IPS DF 4.7 (cell line): ENCODE measurements at regions not wholly inside any gene's neighbourhood (a gene's known extent, or its start where the extent isn't known, plus 50 kb on each side); places are given as distances from the start of the nearest gene placed in this dataset.

Experiments used
- DNase-seq: peaks from one replicate; pipeline ENCODE4 v3.0.0-alpha.2; 2013; ENCODE audit warnings: low spot score; ENCODE audit errors: extremely low read depth

GRCh38 chr15:39326306-39326975 is 254.4 kb upstream of the THBS1 start:
- DNase-seq: no peak

DNA sequence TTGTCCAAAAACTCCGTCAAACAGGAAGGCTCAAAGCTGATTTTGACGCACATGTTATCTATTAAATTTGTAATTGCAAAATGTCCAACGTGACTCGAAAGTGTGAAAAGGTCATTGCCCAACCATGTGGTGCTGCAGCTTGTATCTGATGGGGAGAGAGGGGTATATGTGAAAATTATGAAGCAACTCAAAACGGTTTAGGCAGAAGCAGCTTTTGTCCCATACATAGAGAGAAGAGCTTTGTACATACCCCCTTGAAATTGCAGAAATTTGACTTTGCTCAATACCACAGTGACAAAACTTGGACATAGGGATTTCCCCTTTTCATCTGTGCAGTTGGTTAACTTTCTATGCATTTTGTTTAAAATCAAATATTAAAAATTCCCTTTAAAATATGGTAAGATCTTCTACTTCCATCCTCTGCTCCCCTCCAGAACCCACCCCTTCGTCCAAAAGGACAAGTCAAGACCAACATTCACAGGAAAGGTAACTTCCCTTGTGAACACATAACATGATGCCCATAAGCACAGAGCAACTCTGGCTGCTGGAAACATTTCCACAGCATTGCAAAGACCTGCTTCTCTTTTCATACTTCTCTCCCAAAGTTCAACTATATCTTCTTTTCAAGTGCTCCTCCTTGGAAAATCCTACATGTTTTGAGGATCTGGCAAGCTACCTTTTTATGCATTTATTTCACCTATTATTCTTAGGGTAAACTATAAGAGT is 253.7 kb upstream of the THBS1 start:
- no peak for DNase-seq

DNA sequence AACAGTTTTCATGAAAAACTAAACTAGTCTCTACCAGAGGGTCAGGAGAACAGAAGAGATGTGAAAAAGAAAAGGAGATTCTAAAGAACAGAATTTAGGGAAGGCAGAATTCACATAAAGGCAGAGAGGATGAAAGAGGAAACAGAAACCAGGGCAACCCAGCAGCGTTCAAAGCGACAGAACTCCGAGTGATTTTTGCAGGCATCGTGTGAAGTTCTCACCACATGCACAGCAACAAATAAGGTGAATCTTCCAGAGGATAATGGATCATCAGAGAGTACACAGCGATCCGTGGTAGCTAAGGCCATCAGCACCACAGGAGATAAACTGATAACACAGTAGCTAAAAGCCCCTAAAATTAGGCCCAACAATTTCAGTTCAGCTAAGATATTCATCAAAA is 250.8 kb upstream of the THBS1 start:
- no peak for DNase-seq

- DNase-seq: no peak
These were observed 249.3 kb upstream of the THBS1 start for GRCh38 chr15:39331584-39331983.

GRCh38 chr15:39332846-39333245 is 248.0 kb upstream of the THBS1 start:
- no peak for DNase-seq

- no peak for DNase-seq
These were observed 247.5 kb upstream of the THBS1 start for GRCh38 chr15:39333393-39333792.

GRCh38 chr15:39333896-39334295 is 247.0 kb upstream of the THBS1 start:
- DNase-seq: no peak

DNA sequence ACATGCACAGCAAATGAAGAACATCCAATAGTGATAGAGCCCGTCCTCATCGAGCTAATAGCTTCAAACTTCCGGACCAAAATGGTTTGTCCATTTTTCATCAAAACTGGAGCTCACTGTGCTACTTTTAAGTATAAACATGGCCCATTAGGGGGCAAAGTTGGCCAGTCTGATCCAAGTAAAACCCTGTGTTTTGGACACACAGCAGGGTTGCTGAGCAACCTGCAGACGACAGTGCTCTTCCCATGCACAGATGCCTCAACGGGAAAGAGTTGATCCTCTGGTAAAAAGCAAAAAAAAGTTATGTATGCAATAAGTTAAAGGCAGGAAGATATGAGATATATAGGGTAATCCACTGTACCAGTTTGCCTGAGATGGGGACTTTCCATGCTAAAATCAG is 244.0 kb upstream of the THBS1 start:
- DNase-seq: no peak

DNA sequence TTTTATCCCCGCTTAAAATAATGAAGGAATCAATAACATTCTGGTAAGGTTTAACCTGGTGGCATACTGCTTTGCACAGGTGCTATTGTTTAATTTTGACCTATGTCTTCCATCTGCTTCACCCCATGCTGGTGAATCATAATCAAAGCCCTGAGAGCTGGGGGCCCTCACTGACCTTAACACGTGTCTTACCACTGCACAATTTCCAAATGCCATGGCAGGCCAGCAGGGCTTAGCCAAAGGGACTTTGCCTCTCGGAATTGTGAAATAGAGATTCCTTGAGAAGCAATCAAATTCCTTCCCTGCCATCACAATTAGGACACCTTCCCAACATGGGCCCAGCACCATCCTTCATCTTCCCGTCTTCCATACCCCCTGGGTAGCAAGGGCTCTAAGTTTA is 242.6 kb upstream of the THBS1 start:
- no peak for DNase-seq

DNA sequence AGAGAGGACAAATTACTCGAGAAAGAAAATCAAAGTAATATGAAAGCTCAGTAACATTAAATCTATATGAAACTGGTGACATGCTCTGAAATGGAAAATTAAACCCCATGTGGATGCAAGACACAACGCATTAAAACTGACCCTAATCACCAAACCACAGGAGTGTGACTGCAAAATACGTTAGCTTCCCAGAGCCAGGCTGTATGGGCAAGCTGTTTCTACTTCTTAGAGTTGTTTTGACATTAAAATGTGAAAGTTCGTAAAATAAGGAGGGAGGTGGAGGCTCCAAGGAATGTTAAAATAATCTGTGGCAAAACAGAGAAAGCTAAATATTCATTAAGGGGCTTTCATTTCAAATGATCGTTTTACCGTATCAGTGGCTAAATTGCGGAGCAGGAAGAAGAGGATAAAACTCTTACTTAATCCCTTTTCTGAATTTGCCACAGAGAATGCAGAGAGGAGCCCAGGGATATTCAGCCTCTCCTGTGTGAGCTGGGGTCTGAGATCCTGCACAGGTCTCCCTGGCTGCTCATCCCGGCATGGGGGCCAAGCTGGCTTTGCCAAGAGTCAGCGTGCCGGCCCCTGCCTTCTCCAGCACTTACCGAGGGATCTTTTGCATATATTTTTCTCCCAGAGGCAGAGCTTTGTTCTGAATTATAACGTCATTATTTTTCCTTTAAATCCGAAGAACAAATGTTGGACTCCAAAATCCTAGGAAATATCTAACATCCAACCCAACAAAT is 239.8 kb upstream of the THBS1 start:
- DNase-seq: no peak

DNA sequence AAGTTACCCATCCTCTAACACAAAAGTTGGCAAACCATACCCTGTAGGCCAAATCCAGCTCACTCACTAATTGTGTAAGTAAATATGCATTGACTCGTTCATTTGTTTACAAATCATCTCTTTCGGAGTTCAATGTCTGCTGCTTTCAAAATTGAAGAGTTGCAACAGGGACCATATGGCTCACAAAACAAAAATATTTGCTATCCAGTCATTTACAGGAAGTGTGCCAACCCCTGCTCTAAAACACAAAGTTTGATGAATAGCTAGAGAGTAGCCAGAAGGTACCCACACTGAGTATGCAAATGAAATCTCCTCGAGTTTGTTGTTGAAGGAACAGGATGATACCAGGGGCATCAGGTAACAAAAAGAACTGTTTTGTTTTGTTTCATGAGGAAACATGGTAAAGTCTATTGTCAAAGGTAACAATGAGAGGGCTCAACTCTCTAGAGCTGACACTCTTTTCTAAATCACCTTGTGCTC is 236.2 kb upstream of the THBS1 start:
- no peak for DNase-seq

GRCh38 chr15:39345176-39345575 is 235.7 kb upstream of the THBS1 start:
- no peak for DNase-seq

DNA sequence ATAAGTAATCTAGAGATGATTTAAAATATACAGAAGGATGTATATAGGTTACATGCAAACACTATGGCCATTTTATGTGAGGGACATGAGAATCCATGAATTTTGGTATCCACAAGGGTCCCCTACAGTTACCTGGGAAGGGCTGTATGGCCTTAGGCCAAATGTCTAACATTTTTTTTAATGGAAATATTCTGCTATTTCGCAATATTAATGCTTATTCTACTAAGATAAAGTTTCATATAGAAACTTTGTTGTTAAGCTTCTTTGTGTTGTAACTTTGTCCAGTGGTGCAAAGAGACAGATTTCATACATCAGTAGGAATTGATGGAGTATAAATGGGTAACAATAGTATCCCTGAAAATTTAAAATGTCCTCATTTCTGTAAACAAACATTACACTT is 233.4 kb upstream of the THBS1 start:
- DNase-seq: no peak

DNA sequence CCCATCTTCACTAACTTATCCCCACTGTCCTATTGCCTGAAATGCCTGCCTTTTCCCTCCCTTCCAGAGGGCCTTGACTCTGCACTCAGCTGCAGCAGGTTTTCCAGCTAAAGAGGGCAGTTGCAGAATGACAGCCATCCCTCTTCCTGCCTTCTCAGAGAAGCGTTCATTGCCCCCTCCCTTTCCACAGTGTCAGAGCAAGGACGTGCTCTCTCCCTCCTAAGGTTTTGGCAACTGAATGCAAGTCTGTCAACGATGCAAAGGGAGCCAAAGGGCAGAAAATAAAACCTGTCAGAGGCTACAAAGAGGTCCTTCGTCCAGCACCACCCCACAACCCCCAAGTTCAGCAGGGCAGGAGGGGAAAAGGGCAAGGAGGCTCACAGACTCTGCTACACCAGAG is 230.1 kb upstream of the THBS1 start:
- DNase-seq: no peak

GRCh38 chr15:39354189-39354588 is 226.7 kb upstream of the THBS1 start:
- no peak for DNase-seq

DNA sequence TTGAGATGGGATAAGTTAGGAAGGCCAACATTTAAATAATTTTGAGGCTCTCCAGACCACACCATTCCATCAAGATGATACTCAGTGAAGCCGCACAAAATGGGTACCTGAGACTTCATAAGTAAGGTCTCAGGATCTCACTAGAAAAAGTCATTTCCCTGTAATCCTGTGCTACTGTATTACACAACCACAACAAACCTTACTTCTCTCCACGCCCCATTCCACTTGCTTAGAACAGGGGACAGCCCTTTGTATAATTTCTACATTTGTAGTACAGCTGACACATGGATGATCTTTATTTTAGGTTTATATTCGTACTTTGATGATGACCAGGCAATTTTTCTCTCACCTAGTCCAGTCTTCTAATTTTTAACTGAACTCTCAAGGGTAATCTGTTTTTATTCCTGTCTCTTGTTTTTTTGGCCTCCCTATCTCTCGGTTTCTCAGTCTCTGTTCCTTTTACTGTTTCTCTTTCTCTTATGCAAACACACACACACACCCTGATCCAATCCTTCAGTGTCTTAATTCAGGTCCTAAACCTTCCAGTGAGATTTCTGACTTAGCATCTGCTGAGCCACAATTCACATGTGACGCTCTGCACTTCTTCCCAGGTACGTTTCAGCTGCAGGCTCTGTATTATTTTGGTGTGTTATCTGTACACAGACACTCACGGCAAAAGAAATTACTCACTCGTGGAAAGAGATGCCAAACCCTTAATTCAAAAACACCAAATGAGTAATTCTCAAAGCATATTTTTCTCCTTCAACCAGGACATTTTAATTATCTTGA is 223.2 kb upstream of the THBS1 start:
- DNase-seq: no peak

GRCh38 chr15:39358441-39359041 is 222.3 kb upstream of the THBS1 start:
- DNase-seq: no peak

GRCh38 chr15:39359771-39360170 is 221.1 kb upstream of the THBS1 start:
- DNase-seq: no peak

DNA sequence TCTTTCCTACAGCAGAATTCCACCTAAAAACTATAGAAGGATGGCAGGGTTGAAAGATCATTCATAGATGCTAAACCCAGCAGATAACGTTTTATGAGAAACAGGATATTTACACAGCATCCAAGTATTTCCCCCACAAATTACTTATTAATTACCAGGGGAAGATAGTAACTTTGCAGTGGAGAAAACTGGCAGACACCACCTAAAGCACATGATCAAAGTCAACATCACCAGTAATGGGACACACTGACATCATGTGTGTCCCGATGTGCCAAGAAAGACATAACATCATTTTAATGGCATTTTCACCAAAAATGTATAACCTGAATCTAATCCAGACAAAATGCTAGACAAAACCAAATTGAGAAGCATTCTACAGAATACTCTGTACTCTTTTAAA is 220.4 kb upstream of the THBS1 start:
- DNase-seq: no peak

- DNase-seq: no peak
These were observed 219.4 kb upstream of the THBS1 start for GRCh38 chr15:39361497-39361896.
